Brain microvascular endothelial cell (primary cell): ENCODE measurements at regions not wholly inside any gene's neighbourhood (a gene's known extent, or its start where the extent isn't known, plus 50 kb on each side); places are given as distances from the start of the nearest gene placed in this dataset.

Experiments used
- DNase-seq: peaks from one replicate; pipeline ENCODE4 v3.0.0-alpha.2; 2020
- H3K27ac ChIP-seq: fragments of 250-450 bp; sonication (Bioruptor Pico); 2 replicates; pipeline ENCODE4 v1.5.1; 2020; ENCODE audit warnings: mild to moderate bottlenecking, moderate library complexity
- H3K27me3 ChIP-seq: fragments of 250-450 bp; sonication (Bioruptor Pico); replicated peaks from 2 replicates; pipeline ENCODE4 v1.5.1; 2020; ENCODE audit warnings: mild to moderate bottlenecking
- H3K36me3 ChIP-seq: fragments of 250-450 bp; sonication (Bioruptor Pico); replicated peaks from 2 replicates; pipeline ENCODE4 v1.5.1; 2020; ENCODE audit warnings: mild to moderate bottlenecking
- H3K4me3 ChIP-seq: 2 replicates; pipeline ENCODE4 v1.5.1; 2011; ENCODE audit warnings: low read depth, mild to moderate bottlenecking, control low read depth, low read length, moderate library complexity
- CTCF ChIP-seq: IDR thresholded peaks from 2 replicates; pipeline ENCODE4 v1.5.1; 2011; ENCODE audit warnings: low read depth, mild to moderate bottlenecking, moderate library complexity, low read length, control low read depth, inconsistent platforms; ENCODE audit errors: missing control alignments
- in situ Hi-C: cut with HindIII; loops from 2 replicates; pipeline ENCODE4 v1.10.0; 2017; ENCODE audit warnings: low sequenced_read_pairs, low pct_ligation_motif_present

- Histone ChIP-seq H3K27me3 (no peaks in the 10 kb centered on the region), H3K4me3 (no peak overlapping the region), H3K36me3 (no peaks in the 10 kb centered on the region), H3K27ac (no peak overlapping the region)
- no peak for TF ChIP-seq CTCF
- in situ Hi-C loops = no loop called here
- DNase-seq = no peak
Measured at GRCh38 chr12:67797753-67798152, 149.2 kb downstream of the DYRK2 start.

GRCh38 chr12:67798768-67799167, 150.2 kb downstream of the DYRK2 start:
- DNase-seq = no peak
- in situ Hi-C loops = no loop called here
- Histone ChIP-seq H3K4me3 (no peak overlapping the region), H3K36me3 (no peaks in the 10 kb centered on the region), H3K27me3 (no peaks in the 10 kb centered on the region), H3K27ac (no peak overlapping the region)
- no peak for TF ChIP-seq CTCF

GRCh38 chr12:67802731-67803130, 154.2 kb downstream of the DYRK2 start:
- Histone ChIP-seq H3K4me3 (no peak overlapping the region), H3K36me3 (no peaks in the 10 kb centered on the region), H3K27ac (no peak overlapping the region), H3K27me3 (no peaks in the 10 kb centered on the region)
- in situ Hi-C loops = no loop called here
- TF ChIP-seq CTCF = no peak
- DNase-seq = no peak

GRCh38 chr12:67803278-67803993, 154.9 kb downstream of the DYRK2 start:
- H3K27me3 ChIP-seq = no peaks in the 10 kb centered on the region
- TF ChIP-seq CTCF = no peak
- H3K36me3 ChIP-seq = no peaks in the 10 kb centered on the region
- in situ Hi-C loops = no loop called here
- no peak overlapping the region for H3K27ac ChIP-seq
- DNase-seq = no peak
- H3K4me3 ChIP-seq = no peak overlapping the region

- Histone ChIP-seq H3K27ac (no peak overlapping the region), H3K36me3 (no peaks in the 10 kb centered on the region), H3K27me3 (no peaks in the 10 kb centered on the region), H3K4me3 (no peak overlapping the region)
- DNase-seq = no peak
- TF ChIP-seq CTCF = no peak
- in situ Hi-C loops = no loop called here
Measured at GRCh38 chr12:67804168-67804567, 155.6 kb downstream of the DYRK2 start.

- no peak for DNase-seq
- no peaks in the 10 kb centered on the region for H3K27me3 ChIP-seq
- no peak overlapping the region for H3K4me3 ChIP-seq
- no peak for TF ChIP-seq CTCF
- H3K27ac ChIP-seq = no peak overlapping the region
- in situ Hi-C loops = no loop called here
- H3K36me3 ChIP-seq = no peaks in the 10 kb centered on the region
Measured at GRCh38 chr12:67807814-67808213, 159.3 kb downstream of the DYRK2 start.
